ENCODE measurements at regions not wholly inside any gene's neighbourhood (a gene's known extent, or its start where the extent isn't known, plus 50 kb on each side); places are given as distances from the start of the nearest gene placed in this dataset.

GRCh38 chr22:26897384-26897783, 240.0 kb downstream of the MIAT start:
- H2BK5ac ChIP-seq (ENCODE audit: low read depth, low read length): no peak overlapping the region; the same call in 1 of the 2 replicates
- H2BK15ac ChIP-seq (ENCODE audit: low read length): no peak overlapping the region
- no peak overlapping the region for H2AK5ac ChIP-seq (ENCODE audit: low read depth, low read length)
- no peak overlapping the region for H3K4ac ChIP-seq (replicated peaks; ENCODE audit: insufficient read length, low read depth, low read length)
- no peak overlapping the region for H3K18ac ChIP-seq (ENCODE audit: extremely low read depth, low read length)
- no peak overlapping the region for H3K56ac ChIP-seq (replicated peaks; ENCODE audit: insufficient read length, low read depth, low read length)
- FAIRE-seq (no peak), DNase-seq (ENCODE audit: low read depth in 1 of 2, low spot score in 2 of 2) (peak in 1 of 2 experiments; percentile 19)
- H2BK120ac ChIP-seq (replicated peaks; ENCODE audit: low read depth, low read length): no peak overlapping the region
- CTCF ChIA-PET (ENCODE audit: partially characterized antibody): interaction anchor here (0.5 kb wide), 1 partner anchor 30 kb away, joined by 5 read pairs; no protein-coding TSS in a partner anchor
- H3K23ac ChIP-seq (ENCODE audit: insufficient read length): no peak overlapping the region
- no peak overlapping the region for H2BK12ac ChIP-seq (ENCODE audit: low read depth, low read length)
- H3K9ac ChIP-seq (replicated peaks in 1 of 4; ENCODE audit: extremely low read depth in 1 of 4, low read depth in 3 of 4, low read length in 3 of 4): no peak overlapping the region
- 100% methylated on average over 1 of the region's 1 CpG; no CpG with 5 or more reads in 1 of the 2 experiments for WGBS, 2 experiments (ENCODE audit: extremely low coverage in 1 of 2, insufficient coverage in 1 of 2, insufficient read length in 1 of 2, insufficient replicate concordance in 2 of 2, low coverage in 1 of 2, low lambda C conversion rate in 2 of 2, missing lambda C conversion rate in 1 of 2)
- no peaks in the 10 kb centered on the region for H3K79me1 ChIP-seq (ENCODE audit: low read depth, low read length)
- H3K79me2 ChIP-seq (ENCODE audit: control insufficient read depth in 1 of 2, insufficient read depth in 2 of 2, low read length in 2 of 2): no peaks in the 10 kb centered on the region
- H3K4me2 ChIP-seq (ENCODE audit: insufficient read depth in 1 of 2, low read depth in 2 of 2, low read length in 2 of 2): no peak overlapping the region
- peaks cover 3% of the 10 kb centered on the region; the same call in 1 of the 2 replicates for H3K23me2 ChIP-seq (ENCODE audit: low read depth, low read length)
- H3K27ac ChIP-seq (ENCODE audit: low read depth, low read length): no peak overlapping the region
- H2BK20ac ChIP-seq (ENCODE audit: low read length): no peak overlapping the region
- POLR2A ChIA-PET (ENCODE audit: partially characterized antibody): no interaction called here
- no peaks in the 10 kb centered on the region for H4K20me1 ChIP-seq (replicated peaks in 1 of 2; ENCODE audit: control insufficient read depth in 1 of 2, insufficient read depth in 2 of 2, low read length in 2 of 2)
- H3K4me3 ChIP-seq (ENCODE audit: extremely low read depth in 1 of 4, insufficient read depth in 2 of 4, low read depth in 3 of 4, low read length in 4 of 4): no peak overlapping the region
- no peak overlapping the region for H4K5ac ChIP-seq (ENCODE audit: insufficient read length, low read depth, low read length)
- no peaks in the 10 kb centered on the region for H3K36me3 ChIP-seq (ENCODE audit: control insufficient read depth in 2 of 4, insufficient read depth in 4 of 4, low read length in 3 of 4)
- H4K8ac ChIP-seq (ENCODE audit: extremely low read depth, insufficient read depth, low read length): no peak overlapping the region
- no peak overlapping the region for H2AFZ ChIP-seq (ENCODE audit: low read length)
- peaks cover 0 to 2% of the 10 kb centered on the region in 2 experiments; a peak in 1 of 4 replicates for H3K9me3 ChIP-seq (ENCODE audit: insufficient read depth in 2 of 2, low read depth in 1 of 2, low read length in 1 of 2)
- H3K4me1 ChIP-seq (replicated peaks in 1 of 4; ENCODE audit: control insufficient read depth in 3 of 4, insufficient read depth in 4 of 4, low read length in 3 of 4): peaks cover 7 to 18% (median 14%) of the 10 kb centered on the region in 4 experiments
- no peaks in the 10 kb centered on the region for H3K27me3 ChIP-seq (replicated peaks in 1 of 4; ENCODE audit: control insufficient read depth in 3 of 4, extremely low read depth in 1 of 4, insufficient read depth in 3 of 4, low read length in 3 of 4)
- H4K91ac ChIP-seq (replicated peaks; ENCODE audit: insufficient read length, low read length): no peak overlapping the region
- H3K14ac ChIP-seq (ENCODE audit: insufficient read length): no peak overlapping the region
- TF ChIP-seq RXRA (IDR thresholded peaks at IDR 0.05; ENCODE audit: insufficient read depth, low read depth, low read length) (no peak), POU5F1 (IDR thresholded peaks at IDR 0.05; ENCODE audit: low read depth, low read length) (no peak), SAP30 (IDR thresholded peaks at IDR 0.05; ENCODE audit: insufficient read depth, insufficient replicate concordance, low read length) (no peak), YY1 (IDR thresholded peaks at IDR 0.05; ENCODE audit: low read depth, low read length) (no peak), E2F6 (IDR thresholded peaks at IDR 0.05) (no peak), POLR2AphosphoS5 (IDR thresholded peaks at IDR 0.05; ENCODE audit: low read depth, low read length) (no peak), CTBP2 (IDR thresholded peaks at IDR 0.05; ENCODE audit: borderline replicate concordance, insufficient read depth, insufficient read length, low read length) (no peak), MAFK (IDR thresholded peaks at IDR 0.05; ENCODE audit: low read depth, low read length) (no peak), FOSL1 (IDR thresholded peaks at IDR 0.05; ENCODE audit: insufficient read depth, low read depth, low read length) (no peak)

Data from H1 (cell line).